ENCODE measurements at regions not wholly inside any gene's neighbourhood (a gene's known extent, or its start where the extent isn't known, plus 50 kb on each side); places are given as distances from the start of the nearest gene placed in this dataset.

- Histone ChIP-seq H2BK12ac (ENCODE audit: insufficient read length, low read depth, low read length) (no peak overlapping the region), H3K4me1 (ENCODE audit: insufficient read depth, low read length) (no peaks in the 10 kb centered on the region), H3K27ac (ENCODE audit: insufficient read length, low read depth, low read length) (no peak overlapping the region), H4K8ac (replicated peaks; ENCODE audit: insufficient read length, low read depth, low read length) (no peak overlapping the region), H3K14ac (ENCODE audit: insufficient read depth, low read length) (no peak overlapping the region), H3K27me3 (ENCODE audit: insufficient read depth, low read length) (no peaks in the 10 kb centered on the region; the same call in 1 of the 2 replicates), H2BK20ac (ENCODE audit: low read depth, low read length, poor library complexity, severe bottlenecking) (no peak overlapping the region), H2BK120ac (ENCODE audit: low read depth, low read length, poor library complexity, severe bottlenecking) (no peak overlapping the region), H2AFZ (ENCODE audit: low read length) (no peak overlapping the region), H3K9ac (ENCODE audit: extremely low read depth, insufficient read length, low read length) (no peak overlapping the region), H2BK15ac (ENCODE audit: low read depth, low read length) (no peak overlapping the region), H4K5ac (ENCODE audit: insufficient read length, low read depth, low read length) (no peak overlapping the region), H4K91ac (ENCODE audit: insufficient read length, low read depth, low read length) (no peak overlapping the region), H3K79me1 (ENCODE audit: insufficient read depth, low read depth, low read length, poor library complexity, severe bottlenecking) (no peaks in the 10 kb centered on the region), H3K79me2 (ENCODE audit: insufficient read depth, low read length) (no peaks in the 10 kb centered on the region), H3T11ph (ENCODE audit: low read length) (no peak overlapping the region), H3K18ac (ENCODE audit: insufficient read length, low read depth, low read length) (no peak overlapping the region), H2BK5ac (ENCODE audit: insufficient read length, low read length) (no peak overlapping the region), H3K56ac (ENCODE audit: insufficient read length, low read depth, low read length) (no peak overlapping the region), H3K9me3 (ENCODE audit: control insufficient read depth, low read depth, low read length) (no peaks in the 10 kb centered on the region), H3K4me2 (ENCODE audit: insufficient read depth, insufficient read length, low read length) (no peak overlapping the region), H3K23ac (ENCODE audit: insufficient read length, low read depth, low read length) (no peak overlapping the region), H3K4ac (ENCODE audit: low read depth, low read length) (no peak overlapping the region), H4K20me1 (ENCODE audit: control insufficient read depth, insufficient read depth, insufficient read length) (no peaks in the 10 kb centered on the region), H3K23me2 (ENCODE audit: insufficient read length, low read depth, low read length, poor library complexity, severe bottlenecking) (no peaks in the 10 kb centered on the region), H2AK5ac (ENCODE audit: insufficient read length, low read length) (no peak overlapping the region)
- H3K36me3 Mint-ChIP-seq (ENCODE audit: insufficient read depth in 1 of 3, low read depth in 3 of 3) = no peaks in the 10 kb centered on the region
- peaks cover 3% of the 10 kb centered on the region; the same call in 1 of the 2 replicates for H3K27me3 Mint-ChIP-seq (ENCODE audit: low read depth)
- H3K9me3 Mint-ChIP-seq = peaks cover 4 to 5% of the 10 kb centered on the region in 2 experiments; a peak in 3 of 5 replicates
- H3K4me3 Mint-ChIP-seq = no peak overlapping the region
- DNase-seq = peak; percentile 2
- H3K4me1 Mint-ChIP-seq = no peaks in the 10 kb centered on the region
- H3K27ac Mint-ChIP-seq = peak overlapping the region in 1 of 3 experiments; percentile 79; a peak in 1 of 7 replicates
- no peak for TF ChIP-seq CTCF (conservative IDR thresholded peaks at IDR 0.05)
- WGBS (ENCODE audit: extremely low coverage, insufficient read length, low lambda C conversion rate) = no CpG with 5 or more reads among the region's 4 CpGs
Observed at GRCh38 chr10:130429809-130430208, 293.6 kb downstream of the GLRX3 start.

All from H9 (cell line).